ENCODE measurements at regions not wholly inside any gene's neighbourhood (a gene's known extent, or its start where the extent isn't known, plus 50 kb on each side); places are given as distances from the start of the nearest gene placed in this dataset.

GRCh38 chr7:37540917-37541316 is 92.3 kb upstream of the ELMO1 start:
- TF ChIP-seq CTCF (IDR thresholded peaks at IDR 0.05) = no peak
- TF ChIP-seq POLR2A (IDR thresholded peaks at IDR 0.05) = no peak

Measured in vagina (tissue), 2 donors.